GM19467 (cell line): ENCODE measurements at regions not wholly inside any gene's neighbourhood (a gene's known extent, or its start where the extent isn't known, plus 50 kb on each side); places are given as distances from the start of the nearest gene placed in this dataset.

ENCODE experiments used
- ATAC-seq: cut with Tn5 transposase; IDR thresholded peaks from one replicate; pipeline ENCODE4 v1.9.1; 2021; ENCODE audit warnings: mild to moderate bottlenecking, moderate library complexity; ENCODE audit not compliant: unreplicated experiment

GRCh38 chr14:40618225-40618898, 988.3 kb upstream of the LRFN5 start:
- ATAC-seq: no peak

GRCh38 chr14:40616579-40616978, 990.1 kb upstream of the LRFN5 start:
- ATAC-seq: no peak

DNA sequence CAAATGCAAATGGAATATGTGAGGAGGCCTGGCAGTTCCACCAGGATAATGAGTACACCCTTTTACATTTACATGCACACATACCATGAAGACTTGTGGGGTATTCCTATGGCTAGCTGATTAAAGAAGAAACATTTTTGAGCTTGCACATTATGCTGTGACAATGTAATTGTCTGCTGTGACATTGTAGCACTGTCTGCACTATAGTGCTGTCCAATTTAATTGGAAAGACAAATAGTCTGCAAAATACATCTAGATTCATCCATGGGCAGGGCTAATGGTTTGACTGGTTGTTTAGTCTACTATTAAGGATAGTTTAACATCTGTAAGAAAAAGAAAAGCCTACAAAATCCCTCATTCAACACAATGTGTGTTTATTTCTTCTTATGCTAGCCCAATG, 1005.6 kb upstream of the LRFN5 start:
- no peak for ATAC-seq

- ATAC-seq: no peak
Measured at GRCh38 chr14:40599725-40600124, 1007.0 kb upstream of the LRFN5 start.

DNA sequence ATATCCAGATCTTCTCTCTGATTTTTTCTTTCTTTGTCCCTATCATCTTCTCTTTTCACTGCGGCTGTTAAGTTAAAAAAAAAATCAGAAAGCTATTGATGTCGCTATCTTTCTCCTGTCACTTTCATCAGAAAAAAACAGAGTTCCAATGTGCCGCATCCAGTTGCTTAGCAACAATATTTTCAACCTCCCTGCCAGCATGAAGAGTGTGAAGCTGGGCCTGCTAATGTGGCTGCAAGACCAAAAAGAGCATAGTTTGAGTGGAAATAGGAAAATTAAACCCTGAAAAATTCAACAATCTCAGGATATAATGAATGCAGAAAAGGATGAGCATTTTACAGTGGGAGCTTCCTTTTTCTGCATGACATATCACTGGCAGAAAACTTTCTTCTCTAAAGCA, 1025.4 kb upstream of the LRFN5 start:
- ATAC-seq: no peak

- no peak for ATAC-seq
Measured at GRCh38 chr14:40576880-40577478, 1029.7 kb upstream of the LRFN5 start.

DNA sequence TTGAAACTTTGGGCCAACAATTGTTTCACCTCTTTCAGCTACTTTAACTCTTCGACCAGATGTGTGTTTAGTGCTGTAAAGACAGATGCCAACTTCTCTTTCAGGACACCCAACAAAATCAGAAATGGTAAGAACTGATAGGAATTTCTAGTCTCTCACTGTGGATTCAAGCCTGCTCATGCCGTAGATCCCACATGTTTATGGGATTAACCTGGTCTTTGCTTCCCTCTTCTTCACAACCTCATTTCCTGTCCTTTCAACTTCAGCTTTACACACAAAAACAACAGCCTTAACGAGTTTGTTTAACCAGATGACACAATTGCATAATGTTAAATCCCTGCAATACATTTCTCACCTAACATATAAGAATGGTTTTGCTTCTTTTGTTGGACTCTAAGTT, 1031.9 kb upstream of the LRFN5 start:
- no peak for ATAC-seq

DNA sequence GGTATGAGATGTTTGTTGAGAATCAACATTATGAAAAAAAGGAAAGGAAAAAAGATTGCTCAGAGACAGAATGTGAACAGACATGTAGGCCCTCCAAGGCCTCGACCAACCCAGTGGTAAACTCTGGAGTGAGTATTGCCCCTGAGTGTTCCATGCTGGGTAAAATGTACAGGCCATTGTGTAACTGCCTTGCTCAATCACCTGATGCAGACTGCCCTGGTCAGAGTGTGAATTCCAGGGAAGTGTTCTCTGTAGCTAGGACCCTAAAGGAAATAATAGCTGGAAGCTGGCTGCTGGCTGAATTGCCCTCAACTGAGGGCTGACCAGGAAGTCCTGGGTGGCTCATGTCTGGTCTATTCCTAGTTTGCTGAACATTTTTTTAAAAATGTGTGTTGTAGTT, 1081.4 kb upstream of the LRFN5 start:
- ATAC-seq: no peak

- no peak for ATAC-seq
Measured at GRCh38 chr14:40523123-40523522, 1083.6 kb upstream of the LRFN5 start.

GRCh38 chr14:40494483-40494882, 1062.2 kb upstream of the FBXO33 start:
- no peak for ATAC-seq

- no peak for ATAC-seq
Measured at GRCh38 chr14:40487824-40488223, 1055.6 kb upstream of the FBXO33 start.

GRCh38 chr14:40485688-40486087, 1053.5 kb upstream of the FBXO33 start:
- no peak for ATAC-seq

GRCh38 chr14:40476005-40476404, 1043.8 kb upstream of the FBXO33 start:
- no peak for ATAC-seq

- ATAC-seq: no peak
Measured at GRCh38 chr14:40467969-40468368, 1035.7 kb upstream of the FBXO33 start.

- no peak for ATAC-seq
Measured at GRCh38 chr14:40464531-40464930, 1032.3 kb upstream of the FBXO33 start.

DNA sequence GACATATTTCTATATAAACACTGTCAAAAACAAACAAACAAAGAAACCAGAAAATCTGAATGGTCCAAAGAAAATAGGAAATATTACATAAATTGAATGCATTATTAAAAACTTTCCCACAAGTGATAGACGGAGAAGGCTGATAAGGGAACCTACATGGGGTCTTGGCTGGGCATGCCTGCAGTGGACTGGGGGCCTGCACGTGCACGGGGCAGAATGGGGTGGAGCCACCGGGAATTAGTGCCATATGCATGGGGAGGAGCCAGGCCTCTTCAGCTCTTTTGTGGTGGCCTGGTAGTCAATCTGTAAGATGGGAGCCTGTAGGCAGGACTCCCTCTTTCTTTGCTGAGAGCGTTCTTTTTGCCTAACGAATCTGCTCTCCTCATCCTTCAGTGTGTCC, 1031.7 kb upstream of the FBXO33 start:
- ATAC-seq: no peak

DNA sequence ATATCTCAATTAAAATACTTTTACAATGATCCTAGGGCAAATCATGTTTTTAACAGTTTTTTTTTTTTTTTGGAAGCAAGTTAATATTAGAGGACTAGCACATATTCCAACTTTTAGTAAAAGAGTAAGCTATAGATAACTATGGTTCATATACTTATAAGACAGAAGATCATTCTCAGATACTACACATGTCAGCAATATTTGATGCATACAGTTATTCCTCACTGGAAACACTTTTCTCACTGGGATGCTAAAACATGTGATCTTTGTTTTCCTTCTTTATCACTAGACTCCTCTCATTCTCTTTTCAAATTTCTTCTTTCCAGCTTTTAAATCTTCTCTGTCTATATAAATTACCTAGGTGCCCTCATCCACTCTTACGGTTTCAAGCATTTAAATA, 1020.4 kb upstream of the FBXO33 start:
- ATAC-seq: no peak

GRCh38 chr14:40447017-40447416, 1014.8 kb upstream of the FBXO33 start:
- ATAC-seq: no peak

DNA sequence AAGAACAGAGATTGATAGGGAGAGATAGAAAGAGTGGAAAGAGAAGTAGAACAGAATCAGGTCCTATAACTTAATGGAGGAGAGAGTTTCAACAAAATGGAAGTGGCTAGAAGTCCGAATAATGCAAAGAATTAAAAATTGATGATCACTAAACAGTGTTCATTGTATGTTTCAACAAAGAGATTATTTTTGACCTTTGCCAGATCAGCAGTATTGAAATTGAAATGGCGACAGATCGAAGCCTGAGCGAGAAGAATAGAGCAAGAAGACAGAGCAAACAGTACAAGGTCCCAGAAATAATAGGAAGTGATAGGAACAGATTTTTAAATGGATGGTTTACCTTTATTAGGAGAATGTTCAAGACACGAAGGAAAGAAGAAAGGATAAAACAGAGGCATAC, 1012.8 kb upstream of the FBXO33 start:
- ATAC-seq: no peak

DNA sequence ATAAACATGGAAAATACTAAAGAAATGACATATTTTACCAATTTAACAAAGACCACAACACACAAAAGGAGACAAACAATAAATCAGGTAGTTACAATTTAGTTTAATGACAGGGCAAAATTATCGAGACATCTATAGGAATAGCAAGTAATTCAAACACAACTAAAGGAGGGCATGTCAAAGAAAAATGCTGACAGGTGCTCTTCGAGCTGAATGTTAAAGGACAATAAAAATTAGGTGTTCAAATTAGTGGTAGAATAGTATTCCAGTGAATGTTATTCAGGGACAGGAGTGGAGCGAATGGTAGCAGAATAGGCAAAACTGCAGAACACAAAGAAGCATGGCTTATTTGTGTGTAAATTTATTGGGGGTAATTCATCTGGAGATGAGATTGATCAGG, 1004.3 kb upstream of the FBXO33 start:
- no peak for ATAC-seq

DNA sequence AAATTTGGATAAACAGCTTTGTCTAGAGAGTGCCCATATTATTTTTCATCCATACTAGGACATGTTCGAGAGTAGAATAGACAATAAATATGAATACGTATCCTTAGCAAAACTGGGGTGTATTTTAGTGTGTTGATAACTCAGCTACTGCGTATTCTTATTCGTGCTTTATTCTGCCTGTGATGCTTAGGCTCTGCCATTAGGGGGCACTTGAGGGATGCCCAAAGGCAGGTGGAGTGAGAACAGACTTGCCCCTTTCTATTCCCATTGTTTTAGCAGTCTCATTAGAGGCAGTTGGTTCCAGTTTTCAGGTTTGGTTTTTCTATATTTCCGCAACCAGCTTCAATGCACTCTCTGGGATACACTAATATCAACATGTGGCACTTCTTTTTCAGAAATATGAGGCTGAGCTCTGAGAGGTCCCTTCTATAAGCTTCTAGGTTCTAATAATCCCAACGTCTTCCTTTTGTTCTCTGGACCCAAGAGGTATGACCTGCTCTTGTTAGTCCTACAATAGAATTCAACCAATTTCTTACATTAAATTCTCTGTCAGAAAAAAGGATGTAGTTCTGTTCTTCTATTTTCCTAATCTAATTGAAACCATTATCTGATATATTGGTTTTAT, 985.7 kb upstream of the FBXO33 start:
- ATAC-seq: no peak

DNA sequence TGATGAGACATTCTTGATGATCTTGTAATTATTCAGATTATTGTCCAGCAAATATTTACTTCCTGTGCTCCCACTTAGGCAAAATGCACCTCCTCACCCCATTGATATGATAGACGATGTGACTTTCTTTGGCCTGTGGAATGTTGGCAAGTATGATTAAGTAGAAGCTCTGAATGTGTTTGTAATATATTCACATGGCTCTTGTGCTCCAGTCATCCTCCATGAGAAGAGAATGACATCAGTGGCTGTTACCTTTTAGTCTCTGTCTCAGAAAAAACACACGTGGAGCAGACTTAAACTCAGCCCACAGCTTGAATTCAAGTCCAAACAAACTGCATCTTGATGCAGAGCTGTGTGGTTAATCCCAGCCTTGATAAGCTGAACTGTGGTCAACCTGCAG, 984.3 kb upstream of the FBXO33 start:
- no peak for ATAC-seq

- no peak for ATAC-seq
Measured at GRCh38 chr14:40414386-40414785, 982.2 kb upstream of the FBXO33 start.
